ENCODE measurements at regions not wholly inside any gene's neighbourhood (a gene's known extent, or its start where the extent isn't known, plus 50 kb on each side); places are given as distances from the start of the nearest gene placed in this dataset.

DNA sequence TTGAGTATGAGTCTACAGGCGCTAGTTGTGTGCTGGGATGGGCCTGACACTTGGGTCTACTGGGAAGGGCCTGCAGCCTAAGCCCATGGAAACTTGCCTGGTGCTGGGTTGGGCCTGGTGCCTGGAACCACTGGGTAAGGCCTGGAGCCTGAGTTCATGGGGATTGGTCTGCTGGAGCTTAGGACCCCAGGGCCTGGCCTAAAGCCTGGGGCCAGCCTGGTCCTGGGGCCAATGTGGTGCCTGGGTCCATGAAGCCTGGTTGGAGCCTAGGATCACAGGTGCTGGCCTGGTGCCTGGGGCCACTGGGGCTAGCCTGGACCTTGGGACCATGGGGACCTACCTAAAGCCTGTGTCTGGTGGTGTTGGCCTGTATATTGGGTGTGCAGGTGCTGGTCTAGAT is 270.3 kb upstream of the GRIA3 start:
- TF ChIP-seq HOXA7 (CRISPR knock-in tag; IDR thresholded peaks at IDR 0.05; ENCODE audit: borderline replicate concordance) (no peak), ZNF549 (tag by site-specific recombination; IDR thresholded peaks at IDR 0.05) (no peak), ZNF558 (tag by site-specific recombination; IDR thresholded peaks at IDR 0.05) (no peak), GLIS1 (tag by site-specific recombination; IDR thresholded peaks at IDR 0.05) (no peak), FEZF1 (tag by site-specific recombination; IDR thresholded peaks at IDR 0.05) (no peak), ZFP69B (tag by site-specific recombination; IDR thresholded peaks at IDR 0.05) (no peak)
- TF ChIP-seq, protein P1, sequence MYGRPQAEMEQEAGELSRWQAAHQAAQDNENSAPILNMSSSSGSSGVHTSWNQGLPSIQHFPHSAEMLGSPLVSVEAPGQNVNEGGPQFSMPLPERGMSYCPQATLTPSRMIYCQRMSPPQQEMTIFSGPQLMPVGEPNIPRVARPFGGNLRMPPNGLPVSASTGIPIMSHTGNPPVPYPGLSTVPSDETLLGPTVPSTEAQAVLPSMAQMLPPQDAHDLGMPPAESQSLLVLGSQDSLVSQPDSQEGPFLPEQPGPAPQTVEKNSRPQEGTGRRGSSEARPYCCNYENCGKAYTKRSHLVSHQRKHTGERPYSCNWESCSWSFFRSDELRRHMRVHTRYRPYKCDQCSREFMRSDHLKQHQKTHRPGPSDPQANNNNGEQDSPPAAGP (tag by site-specific recombination; IDR thresholded peaks at IDR 0.05) = no peak

DNA sequence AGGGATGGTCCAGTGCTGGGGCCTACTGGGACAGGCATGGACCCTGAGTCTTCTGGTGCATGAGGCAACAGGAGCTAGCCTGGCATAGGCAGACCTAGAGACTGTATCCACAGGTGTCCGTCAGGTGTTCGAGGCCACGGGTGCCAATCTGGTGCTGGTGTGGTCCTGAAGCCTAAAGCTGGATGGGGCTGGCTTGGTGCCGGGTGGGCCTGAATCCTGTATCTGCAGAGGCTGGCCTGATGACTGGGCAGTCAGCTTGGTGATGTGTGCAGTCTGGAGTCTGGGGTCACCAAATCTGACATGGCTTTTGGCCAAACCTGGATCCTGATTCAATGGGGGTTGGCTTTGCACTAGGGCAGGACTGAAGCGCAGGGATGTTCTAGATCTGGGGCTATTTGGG is 269.8 kb upstream of the GRIA3 start:
- TF ChIP-seq GLIS2 (tag by site-specific recombination; IDR thresholded peaks at IDR 0.05) = no peak
- no peak for TF ChIP-seq ZNF558 (tag by site-specific recombination; IDR thresholded peaks at IDR 0.05)
- TF ChIP-seq, protein P2, sequence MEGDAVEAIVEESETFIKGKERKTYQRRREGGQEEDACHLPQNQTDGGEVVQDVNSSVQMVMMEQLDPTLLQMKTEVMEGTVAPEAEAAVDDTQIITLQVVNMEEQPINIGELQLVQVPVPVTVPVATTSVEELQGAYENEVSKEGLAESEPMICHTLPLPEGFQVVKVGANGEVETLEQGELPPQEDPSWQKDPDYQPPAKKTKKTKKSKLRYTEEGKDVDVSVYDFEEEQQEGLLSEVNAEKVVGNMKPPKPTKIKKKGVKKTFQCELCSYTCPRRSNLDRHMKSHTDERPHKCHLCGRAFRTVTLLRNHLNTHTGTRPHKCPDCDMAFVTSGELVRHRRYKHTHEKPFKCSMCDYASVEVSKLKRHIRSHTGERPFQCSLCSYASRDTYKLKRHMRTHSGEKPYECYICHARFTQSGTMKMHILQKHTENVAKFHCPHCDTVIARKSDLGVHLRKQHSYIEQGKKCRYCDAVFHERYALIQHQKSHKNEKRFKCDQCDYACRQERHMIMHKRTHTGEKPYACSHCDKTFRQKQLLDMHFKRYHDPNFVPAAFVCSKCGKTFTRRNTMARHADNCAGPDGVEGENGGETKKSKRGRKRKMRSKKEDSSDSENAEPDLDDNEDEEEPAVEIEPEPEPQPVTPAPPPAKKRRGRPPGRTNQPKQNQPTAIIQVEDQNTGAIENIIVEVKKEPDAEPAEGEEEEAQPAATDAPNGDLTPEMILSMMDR (tag by site-specific recombination; IDR thresholded peaks at IDR 0.05) = no peak
- TF ChIP-seq ZNF416 (tag by site-specific recombination; IDR thresholded peaks at IDR 0.05) = no peak
- TF ChIP-seq YY1 (tag by site-specific recombination; IDR thresholded peaks at IDR 0.05) = no peak
- TF ChIP-seq ZNF157 (tag by site-specific recombination; IDR thresholded peaks at IDR 0.05) = no peak
- no peak for TF ChIP-seq ZNF426 (tag by site-specific recombination; IDR thresholded peaks at IDR 0.05)
- no peak for TF ChIP-seq ZIC2 (tag by site-specific recombination; IDR thresholded peaks at IDR 0.05)
- TF ChIP-seq REPIN1 (tag by site-specific recombination; IDR thresholded peaks at IDR 0.05; ENCODE audit: low read depth) = no peak
- TF ChIP-seq ZNF585B (tag by site-specific recombination; IDR thresholded peaks at IDR 0.05) = no peak
- TF ChIP-seq, protein P3, sequence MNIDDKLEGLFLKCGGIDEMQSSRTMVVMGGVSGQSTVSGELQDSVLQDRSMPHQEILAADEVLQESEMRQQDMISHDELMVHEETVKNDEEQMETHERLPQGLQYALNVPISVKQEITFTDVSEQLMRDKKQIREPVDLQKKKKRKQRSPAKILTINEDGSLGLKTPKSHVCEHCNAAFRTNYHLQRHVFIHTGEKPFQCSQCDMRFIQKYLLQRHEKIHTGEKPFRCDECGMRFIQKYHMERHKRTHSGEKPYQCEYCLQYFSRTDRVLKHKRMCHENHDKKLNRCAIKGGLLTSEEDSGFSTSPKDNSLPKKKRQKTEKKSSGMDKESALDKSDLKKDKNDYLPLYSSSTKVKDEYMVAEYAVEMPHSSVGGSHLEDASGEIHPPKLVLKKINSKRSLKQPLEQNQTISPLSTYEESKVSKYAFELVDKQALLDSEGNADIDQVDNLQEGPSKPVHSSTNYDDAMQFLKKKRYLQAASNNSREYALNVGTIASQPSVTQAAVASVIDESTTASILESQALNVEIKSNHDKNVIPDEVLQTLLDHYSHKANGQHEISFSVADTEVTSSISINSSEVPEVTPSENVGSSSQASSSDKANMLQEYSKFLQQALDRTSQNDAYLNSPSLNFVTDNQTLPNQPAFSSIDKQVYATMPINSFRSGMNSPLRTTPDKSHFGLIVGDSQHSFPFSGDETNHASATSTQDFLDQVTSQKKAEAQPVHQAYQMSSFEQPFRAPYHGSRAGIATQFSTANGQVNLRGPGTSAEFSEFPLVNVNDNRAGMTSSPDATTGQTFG (tag by site-specific recombination; IDR thresholded peaks at IDR 0.05; ENCODE audit: borderline replicate concordance) = no peak
- no peak for TF ChIP-seq IKZF3 (tag by site-specific recombination; IDR thresholded peaks at IDR 0.05)
- TF ChIP-seq WT1 (tag by site-specific recombination; IDR thresholded peaks at IDR 0.05) = no peak
- TF ChIP-seq ZFHX2 (tag by site-specific recombination; conservative IDR thresholded peaks at IDR 0.05) = no peak
- no peak for TF ChIP-seq ZNF707 (tag by site-specific recombination; IDR thresholded peaks at IDR 0.05)
- Histone ChIP-seq H3K27ac (ENCODE audit: extremely low read depth, low read depth, low read length) (no peak overlapping the region), H3K36me3 (ENCODE audit: control insufficient read depth in 2 of 2, insufficient read depth in 1 of 2, low read length in 2 of 2) (no peaks in the 10 kb centered on the region), H3K4me1 (ENCODE audit: control insufficient read depth, insufficient read depth, low read length) (no peaks in the 10 kb centered on the region), H3K4me3 (ENCODE audit: low read depth, low read length) (no peak overlapping the region), H3K9me3 (ENCODE audit: control insufficient read depth, insufficient read depth, low read depth, low read length) (no peaks in the 10 kb centered on the region)
- ChIA-PET CTCF (no interaction called here), POLR2A (no interaction called here)

More for the DNA sequence above, 270.3 kb upstream of the GRIA3 start:
- Histone ChIP-seq H3K9me3 (ENCODE audit: control insufficient read depth, insufficient read depth, low read depth, low read length) (no peaks in the 10 kb centered on the region), H3K4me1 (ENCODE audit: control insufficient read depth, insufficient read depth, low read length) (no peaks in the 10 kb centered on the region), H3K27ac (ENCODE audit: extremely low read depth, low read depth, low read length) (no peak overlapping the region), H3K36me3 (ENCODE audit: control insufficient read depth in 2 of 2, insufficient read depth in 1 of 2, low read length in 2 of 2) (no peaks in the 10 kb centered on the region), H3K4me3 (ENCODE audit: low read depth, low read length) (no peak overlapping the region)
- ChIA-PET POLR2A (no interaction called here), CTCF (no interaction called here)
